Stimulated activated naive CD8-positive, alpha-beta T cell treated with anti-CD3 and anti-CD28 coated beads, Interleukin-15, Interleukin-2, amounts not matched to agents 100 ng/mL and 50 ng/mL, for 24 hours (primary cell): ENCODE measurements at regions not wholly inside any gene's neighbourhood (a gene's known extent, or its start where the extent isn't known, plus 50 kb on each side); places are given as distances from the start of the nearest gene placed in this dataset.

ENCODE experiments used
- H3K27ac Mint-ChIP-seq: one replicate; pipeline ENCODE4 v1.8.0; 2021; ENCODE audit warnings: mild to moderate bottlenecking, mixed read lengths
- H3K27me3 Mint-ChIP-seq: one replicate; pipeline ENCODE4 v1.8.0; 2021; ENCODE audit warnings: mixed read lengths
- H3K36me3 Mint-ChIP-seq: one replicate; pipeline ENCODE4 v1.8.0; 2021; ENCODE audit warnings: low read depth, mixed read lengths
- H3K4me1 Mint-ChIP-seq: one replicate; pipeline ENCODE4 v1.8.0; 2021; ENCODE audit warnings: low read depth, mixed read lengths
- H3K4me3 Mint-ChIP-seq: one replicate; pipeline ENCODE4 v1.8.0; 2021; ENCODE audit warnings: mild to moderate bottlenecking, mixed read lengths
- H3K9me3 Mint-ChIP-seq: one replicate; pipeline ENCODE4 v1.8.0; 2021; ENCODE audit warnings: mixed read lengths

DNA sequence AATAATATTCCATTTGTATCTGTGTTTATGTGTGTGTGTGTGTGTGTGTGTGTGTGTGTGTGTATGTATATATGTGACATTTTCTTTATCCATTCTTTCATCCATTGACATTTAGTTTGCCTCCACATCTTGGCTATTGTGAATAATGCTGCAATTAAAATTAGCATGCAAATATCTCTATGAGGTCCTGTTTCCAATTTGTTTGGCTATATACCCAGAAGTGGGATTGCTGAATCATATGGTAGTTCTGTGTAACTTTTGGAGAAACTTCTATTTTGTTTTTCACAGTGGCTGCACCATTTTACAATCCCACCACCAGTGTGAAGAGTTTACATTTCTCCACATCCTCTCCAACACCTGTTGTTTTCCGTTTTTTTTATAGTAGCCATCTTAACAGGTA is 53.1 kb downstream of the CH25H start:
- Mint-ChIP-seq H3K4me3 (no peak overlapping the region), H3K27ac (no peak overlapping the region), H3K36me3 (no peaks in the 10 kb centered on the region), H3K4me1 (peaks cover 17% of the 10 kb centered on the region), H3K27me3 (peaks cover 37% of the 10 kb centered on the region), H3K9me3 (no peaks in the 10 kb centered on the region)

DNA sequence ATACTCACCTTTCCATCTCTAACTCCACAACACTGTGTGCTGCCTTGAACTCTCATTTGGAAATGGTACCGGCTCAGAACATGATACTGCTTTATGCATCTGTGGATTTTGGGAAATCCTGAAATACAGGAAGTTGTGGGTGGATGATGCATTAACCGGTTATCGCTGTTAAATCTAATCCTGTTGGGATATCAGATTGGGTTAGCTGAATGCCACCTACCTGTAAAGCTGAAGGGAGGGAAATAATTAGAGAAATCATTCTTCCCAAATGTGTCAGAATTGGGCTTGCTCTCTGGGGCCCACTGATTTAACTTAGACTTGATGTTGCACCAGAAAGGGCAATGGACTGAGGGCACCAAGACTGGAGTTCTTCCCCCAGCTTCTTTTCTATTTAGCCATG is 54.0 kb downstream of the CH25H start:
- Mint-ChIP-seq H3K27ac (no peak overlapping the region), H3K36me3 (no peaks in the 10 kb centered on the region), H3K4me3 (no peak overlapping the region), H3K9me3 (no peaks in the 10 kb centered on the region), H3K4me1 (peaks cover 10% of the 10 kb centered on the region), H3K27me3 (peaks cover 33% of the 10 kb centered on the region)

DNA sequence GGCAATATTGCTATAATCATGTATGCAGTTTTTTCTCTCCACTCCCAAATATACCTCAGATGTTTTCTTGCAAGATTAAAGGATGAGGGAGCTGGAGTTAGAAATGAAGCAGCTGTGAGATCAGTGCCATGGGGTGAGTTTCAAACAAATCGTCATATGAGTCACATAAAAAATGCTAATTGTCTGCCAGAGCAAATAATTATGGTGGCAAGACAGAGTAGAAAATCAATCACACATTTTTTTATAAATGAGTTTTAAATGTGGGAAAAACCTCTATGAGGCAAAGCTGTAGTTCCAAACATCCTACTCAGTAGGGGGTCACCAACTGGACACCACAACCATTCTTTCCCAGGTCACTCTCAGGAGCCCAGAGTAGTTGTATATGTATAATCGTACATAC is 55.3 kb downstream of the CH25H start:
- no peak overlapping the region for H3K4me3 Mint-ChIP-seq
- no peaks in the 10 kb centered on the region for H3K36me3 Mint-ChIP-seq
- peaks cover 4% of the 10 kb centered on the region for H3K9me3 Mint-ChIP-seq
- no peak overlapping the region for H3K27ac Mint-ChIP-seq
- peaks cover 27% of the 10 kb centered on the region for H3K27me3 Mint-ChIP-seq
- peaks cover 10% of the 10 kb centered on the region for H3K4me1 Mint-ChIP-seq

DNA sequence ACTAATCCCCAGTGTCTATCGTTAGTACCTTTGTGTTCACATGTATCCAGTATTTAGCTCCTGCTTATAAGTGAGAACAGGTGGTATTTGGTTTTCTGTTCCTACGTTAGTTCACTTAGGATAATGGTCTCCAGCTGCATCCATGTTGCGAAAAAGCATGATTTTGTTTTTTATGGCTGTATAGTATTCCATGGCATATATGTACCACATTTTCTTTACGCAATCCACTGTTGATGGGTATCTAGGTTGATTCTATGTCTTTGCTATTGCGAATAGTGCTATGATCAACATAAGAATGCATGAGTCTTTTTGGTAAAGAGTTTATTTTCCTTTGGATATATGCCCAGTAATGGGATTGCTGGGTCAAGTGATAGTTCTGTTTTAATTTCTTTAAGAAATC is 59.1 kb downstream of the CH25H start:
- Mint-ChIP-seq H3K36me3 (no peaks in the 10 kb centered on the region), H3K9me3 (peaks cover 4% of the 10 kb centered on the region), H3K27ac (no peak overlapping the region), H3K27me3 (peaks cover 3% of the 10 kb centered on the region), H3K4me3 (no peak overlapping the region), H3K4me1 (peaks cover 3% of the 10 kb centered on the region)

DNA sequence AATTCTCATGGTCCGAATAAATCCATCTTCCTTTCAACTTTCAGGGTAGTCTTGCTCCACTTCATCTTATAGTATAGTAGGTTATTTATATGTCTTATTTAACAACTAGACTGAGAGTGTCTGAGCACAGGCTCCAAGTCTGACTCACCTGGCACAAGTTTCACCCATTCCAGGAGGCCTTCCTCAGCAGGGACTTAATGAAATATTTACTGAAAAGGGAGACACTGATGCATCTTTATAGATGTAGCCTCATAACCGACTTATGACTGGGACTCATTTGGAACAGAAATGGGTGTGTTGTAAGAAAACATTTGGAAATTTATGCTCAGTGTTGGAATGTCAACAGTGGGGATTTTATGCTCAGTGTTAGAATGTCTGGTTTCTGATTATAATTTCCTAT is 59.9 kb downstream of the CH25H start:
- H3K4me1 Mint-ChIP-seq: peaks cover 3% of the 10 kb centered on the region
- H3K36me3 Mint-ChIP-seq: no peaks in the 10 kb centered on the region
- peaks cover 3% of the 10 kb centered on the region for H3K27me3 Mint-ChIP-seq
- no peak overlapping the region for H3K4me3 Mint-ChIP-seq
- no peak overlapping the region for H3K27ac Mint-ChIP-seq
- peaks cover 4% of the 10 kb centered on the region for H3K9me3 Mint-ChIP-seq

DNA sequence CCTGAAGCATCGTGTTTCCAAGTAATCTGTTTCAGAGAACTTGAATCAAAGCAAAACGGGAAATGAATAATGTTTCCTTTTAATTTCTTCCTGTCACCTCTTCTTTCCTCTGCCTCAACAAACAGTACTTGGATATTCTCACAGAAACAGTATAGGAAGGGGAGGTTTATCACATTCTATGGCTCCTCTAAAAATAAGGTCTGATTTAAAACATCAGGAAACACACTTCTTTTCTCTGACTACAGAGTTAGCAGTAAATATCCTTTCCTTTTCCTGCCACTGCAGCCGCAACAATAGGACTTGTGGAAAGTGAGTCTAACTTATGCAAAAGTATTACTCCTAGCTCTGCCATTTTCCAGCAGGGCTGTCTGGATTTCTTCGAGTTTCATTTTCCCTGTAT is 62.3 kb downstream of the CH25H start:
- Mint-ChIP-seq H3K9me3 (peaks cover 4% of the 10 kb centered on the region), H3K27me3 (no peaks in the 10 kb centered on the region), H3K27ac (no peak overlapping the region), H3K36me3 (no peaks in the 10 kb centered on the region), H3K4me1 (peaks cover 3% of the 10 kb centered on the region), H3K4me3 (no peak overlapping the region)

DNA sequence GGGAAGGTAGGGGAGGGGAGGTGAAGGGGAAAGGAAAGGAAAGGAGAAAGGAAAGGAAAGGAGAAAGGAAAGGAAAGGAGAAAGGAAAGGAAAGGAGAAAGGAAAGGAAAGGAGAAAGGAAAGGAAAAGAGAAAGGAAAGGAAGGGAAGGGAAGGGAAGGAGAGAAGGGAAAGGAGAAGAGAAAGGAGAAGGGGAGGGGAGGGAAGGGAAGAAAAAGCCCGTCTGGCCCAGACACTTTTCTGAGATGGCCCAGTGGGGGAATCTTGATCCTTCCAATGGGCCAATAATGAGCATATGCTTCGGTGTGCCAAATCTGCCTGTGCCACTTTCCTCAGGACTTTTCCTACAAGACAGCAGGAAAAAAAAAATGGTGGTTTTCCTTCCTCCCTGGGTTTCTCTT is 64.5 kb downstream of the CH25H start:
- Mint-ChIP-seq H3K27me3 (peaks cover 8% of the 10 kb centered on the region), H3K4me3 (no peak overlapping the region), H3K27ac (no peak overlapping the region), H3K4me1 (peaks cover 7% of the 10 kb centered on the region), H3K9me3 (peaks cover 2% of the 10 kb centered on the region), H3K36me3 (no peaks in the 10 kb centered on the region)

DNA sequence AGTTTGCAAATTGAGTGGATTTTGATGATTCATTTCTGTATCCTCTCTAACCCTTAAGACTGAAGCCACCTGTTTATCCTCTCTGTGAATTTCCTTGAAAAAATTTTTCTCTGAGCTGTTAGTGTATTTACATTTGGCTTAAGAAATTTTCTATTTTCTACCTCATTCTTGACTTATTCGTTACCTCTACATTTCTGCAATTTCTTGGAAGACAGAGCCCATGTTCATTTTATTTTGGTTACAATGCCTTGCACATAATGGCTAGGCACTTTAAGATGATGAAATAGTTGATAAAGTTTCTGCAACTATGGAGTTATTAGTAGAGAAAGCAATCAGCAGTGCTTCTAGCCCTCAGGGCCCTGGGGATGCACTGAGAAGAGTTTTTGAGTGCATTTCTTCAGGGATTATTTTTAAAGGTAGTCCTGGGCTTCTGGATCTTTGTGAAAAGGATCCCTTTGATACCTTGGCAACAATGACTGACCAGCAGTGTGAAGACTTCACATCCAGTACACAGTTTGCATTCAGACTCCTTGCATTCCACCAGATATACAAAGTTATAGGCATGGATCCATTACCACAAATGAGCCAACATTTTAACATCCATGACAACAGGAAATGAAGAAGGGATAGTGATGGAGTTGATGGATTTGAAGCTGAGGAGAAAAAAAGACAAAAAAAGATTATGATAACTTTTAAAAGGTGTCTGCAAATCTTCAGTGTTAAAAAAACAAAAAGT is 68.2 kb downstream of the CH25H start:
- Mint-ChIP-seq H3K36me3 (no peaks in the 10 kb centered on the region), H3K4me3 (no peak overlapping the region), H3K9me3 (no peaks in the 10 kb centered on the region), H3K27me3 (peaks cover 10% of the 10 kb centered on the region), H3K27ac (no peak overlapping the region), H3K4me1 (peaks cover 7% of the 10 kb centered on the region)

DNA sequence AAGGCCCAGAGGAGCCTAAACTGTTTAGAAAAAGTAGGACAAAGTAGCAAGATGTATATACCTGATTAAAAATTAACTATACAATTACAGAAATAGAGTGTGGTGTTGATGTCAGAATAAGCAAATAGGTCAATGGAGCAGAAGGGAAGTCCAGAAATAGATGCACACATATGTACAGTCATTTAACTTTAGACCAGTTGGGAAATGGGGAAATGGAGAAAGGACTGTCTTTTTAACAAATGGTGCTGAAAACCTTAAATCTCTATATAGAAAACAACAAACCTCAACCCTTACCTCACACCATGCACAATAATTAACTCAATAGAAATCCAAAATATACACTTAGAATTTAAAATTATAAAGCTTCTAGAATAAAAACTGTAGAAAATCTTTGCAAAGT is 72.2 kb downstream of the CH25H start:
- Mint-ChIP-seq H3K9me3 (no peaks in the 10 kb centered on the region), H3K27ac (no peak overlapping the region), H3K4me3 (no peak overlapping the region), H3K27me3 (peaks cover 15% of the 10 kb centered on the region), H3K36me3 (no peaks in the 10 kb centered on the region), H3K4me1 (peaks cover 4% of the 10 kb centered on the region)

DNA sequence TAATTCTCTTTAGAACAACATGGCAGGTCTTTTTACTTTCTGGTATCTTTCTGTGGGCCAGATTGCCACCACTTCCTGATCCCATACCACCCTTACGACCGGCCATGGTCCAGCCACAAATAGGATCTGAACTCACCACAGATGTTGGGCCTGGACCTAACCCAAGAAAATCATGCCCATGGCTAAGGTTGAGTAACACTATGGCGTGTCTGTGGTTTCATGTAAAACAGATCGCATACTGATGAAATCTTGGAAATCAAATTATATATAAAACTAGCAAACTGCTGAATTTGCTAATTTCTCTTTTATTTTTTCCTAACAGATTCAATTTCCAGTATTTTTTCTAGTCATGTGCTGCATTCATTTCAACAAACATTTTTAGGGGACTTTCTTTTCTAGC is 77.2 kb downstream of the CH25H start:
- no peak overlapping the region for H3K4me3 Mint-ChIP-seq

DNA sequence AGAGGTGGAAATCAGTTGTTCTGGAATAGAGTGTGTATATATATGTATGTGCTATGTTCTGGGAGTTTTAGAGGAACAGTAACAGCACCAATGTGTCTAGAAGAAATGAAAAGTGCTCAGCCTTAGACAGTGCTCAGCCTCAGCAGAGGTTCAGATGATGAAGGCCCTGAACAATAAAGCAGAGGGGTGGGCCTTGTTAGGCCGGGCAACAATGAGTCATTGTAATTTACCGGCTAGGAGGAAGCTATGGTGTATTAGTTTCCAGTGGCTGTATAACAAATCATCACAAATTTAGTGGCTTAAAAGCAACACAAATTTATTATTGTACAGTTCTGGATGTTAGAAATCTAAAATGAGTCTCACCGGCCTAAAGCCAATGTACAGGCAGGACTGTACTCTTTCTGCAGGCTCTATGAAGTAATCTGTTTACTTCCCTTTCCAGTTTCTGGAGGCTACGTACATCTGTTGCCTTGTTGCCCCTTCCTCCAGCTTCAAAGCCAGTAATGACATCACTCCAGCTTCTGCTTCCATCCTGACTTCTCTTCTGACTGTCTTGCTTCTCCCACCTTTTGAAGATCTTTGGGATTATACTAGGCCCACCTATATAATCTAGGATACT is 84.6 kb downstream of the CH25H start:
- H3K27me3 Mint-ChIP-seq: peaks cover 28% of the 10 kb centered on the region
- peaks cover 4% of the 10 kb centered on the region for H3K4me1 Mint-ChIP-seq

More for the DNA sequence above, 77.2 kb downstream of the CH25H start:
- H3K4me1 Mint-ChIP-seq: no peaks in the 10 kb centered on the region
- peaks cover 9% of the 10 kb centered on the region for H3K27me3 Mint-ChIP-seq
- no peaks in the 10 kb centered on the region for H3K9me3 Mint-ChIP-seq
- no peaks in the 10 kb centered on the region for H3K36me3 Mint-ChIP-seq
- no peak overlapping the region for H3K27ac Mint-ChIP-seq

DNA sequence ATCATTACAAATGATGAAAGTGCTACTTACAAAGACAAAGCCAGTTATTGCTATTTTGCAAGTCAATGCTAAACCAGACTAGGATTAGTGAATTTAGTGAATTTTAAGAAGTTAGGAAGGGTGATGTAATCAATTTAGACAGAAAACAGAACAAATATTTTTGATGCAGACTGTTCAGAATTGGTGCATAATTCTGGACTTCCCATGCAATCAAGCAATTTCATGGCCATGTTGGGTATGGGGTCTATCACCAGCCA is 85.4 kb downstream of the CH25H start:
- Mint-ChIP-seq H3K4me3 (no peak overlapping the region), H3K4me1 (peaks cover 4% of the 10 kb centered on the region), H3K27ac (no peak overlapping the region), H3K9me3 (no peaks in the 10 kb centered on the region), H3K27me3 (peaks cover 34% of the 10 kb centered on the region), H3K36me3 (no peaks in the 10 kb centered on the region)

More for the DNA sequence above, 84.6 kb downstream of the CH25H start:
- H3K4me3 Mint-ChIP-seq: no peak overlapping the region
- no peaks in the 10 kb centered on the region for H3K36me3 Mint-ChIP-seq
- no peaks in the 10 kb centered on the region for H3K9me3 Mint-ChIP-seq
- no peak overlapping the region for H3K27ac Mint-ChIP-seq

DNA sequence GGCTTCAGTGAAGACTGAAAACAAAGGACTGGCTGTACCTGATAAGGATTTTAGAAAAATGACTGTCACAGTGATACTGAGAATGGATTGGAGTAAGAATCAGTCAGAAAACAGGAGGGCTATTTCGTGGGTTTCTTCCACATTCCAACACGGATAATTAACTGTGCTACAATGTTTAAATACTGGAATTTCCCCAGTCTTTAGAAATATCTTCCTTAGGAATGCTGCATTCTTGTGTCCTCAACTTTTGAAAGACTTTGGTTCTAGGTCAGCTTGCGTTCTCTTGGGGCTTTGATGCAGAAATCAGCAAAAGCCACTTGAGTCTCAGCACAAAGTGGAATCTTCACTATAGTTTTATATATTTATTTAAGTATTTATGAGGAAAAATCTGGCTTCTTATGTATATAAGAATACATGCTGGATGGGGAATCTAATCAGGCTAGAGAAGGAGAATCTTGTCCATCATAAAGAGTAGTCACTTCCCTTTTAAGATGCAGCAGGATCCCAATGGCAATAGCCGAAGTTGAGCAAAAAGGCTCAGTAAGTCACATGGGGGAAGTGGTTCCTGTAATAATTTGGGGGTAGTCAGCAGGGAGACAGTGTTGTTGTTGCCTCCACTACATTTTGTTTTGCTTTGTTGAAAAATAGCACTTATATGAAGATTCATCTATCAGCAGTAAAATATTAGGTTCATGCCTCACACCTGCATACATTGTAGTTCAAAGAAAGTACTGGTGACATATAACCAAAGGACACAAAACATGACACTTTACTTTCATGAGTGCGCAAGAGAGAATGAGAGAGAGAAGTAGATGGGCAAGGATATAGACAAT is 86.0 kb downstream of the CH25H start:
- no peaks in the 10 kb centered on the region for H3K36me3 Mint-ChIP-seq
- H3K4me3 Mint-ChIP-seq: no peak overlapping the region
- H3K27me3 Mint-ChIP-seq: peaks cover 38% of the 10 kb centered on the region
- H3K9me3 Mint-ChIP-seq: no peaks in the 10 kb centered on the region
- peaks cover 4% of the 10 kb centered on the region for H3K4me1 Mint-ChIP-seq
- no peak overlapping the region for H3K27ac Mint-ChIP-seq

DNA sequence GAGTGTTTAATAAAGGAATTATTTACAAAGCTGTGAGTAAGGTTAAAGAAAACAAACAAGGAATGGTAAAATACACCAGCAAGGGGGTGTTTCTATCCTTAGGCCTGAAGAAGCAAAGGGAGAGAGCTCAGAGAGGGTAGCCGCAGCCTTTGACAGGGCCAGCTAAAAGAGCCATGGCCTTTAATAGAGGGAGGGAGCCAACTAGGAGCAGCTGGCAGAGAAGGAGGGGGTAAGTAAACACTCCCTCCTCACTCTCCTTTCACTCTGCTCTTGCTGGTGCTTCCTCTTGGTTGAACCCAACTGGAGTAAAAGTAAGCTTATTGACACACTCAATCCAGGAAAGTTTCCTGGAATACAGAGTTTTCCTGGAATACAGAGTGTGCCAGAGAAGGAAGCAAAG is 87.5 kb downstream of the CH25H start:
- Mint-ChIP-seq H3K27ac (no peak overlapping the region), H3K36me3 (no peaks in the 10 kb centered on the region), H3K9me3 (no peaks in the 10 kb centered on the region), H3K4me1 (peaks cover 4% of the 10 kb centered on the region), H3K27me3 (peaks cover 38% of the 10 kb centered on the region), H3K4me3 (no peak overlapping the region)

DNA sequence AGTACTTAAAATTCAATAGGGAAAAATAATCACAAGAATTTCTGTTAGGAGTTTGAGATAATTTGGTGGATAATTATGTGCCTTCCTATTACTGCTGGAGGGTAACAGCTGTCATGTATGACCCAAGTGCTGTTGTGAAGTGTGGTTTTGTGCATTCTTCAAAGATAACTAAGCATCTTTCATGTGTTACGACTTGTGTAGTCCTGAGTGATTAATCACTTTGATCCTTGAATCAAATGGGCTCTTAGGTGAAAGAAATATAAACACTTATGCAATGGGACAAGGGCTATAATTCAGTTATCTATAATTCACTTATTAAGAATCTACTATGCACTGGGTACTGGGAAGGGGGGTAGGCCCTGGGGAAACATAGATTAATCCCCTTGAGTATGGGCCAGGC is 89.0 kb downstream of the CH25H start:
- H3K4me1 Mint-ChIP-seq: peaks cover 4% of the 10 kb centered on the region
- no peak overlapping the region for H3K27ac Mint-ChIP-seq
- no peaks in the 10 kb centered on the region for H3K9me3 Mint-ChIP-seq
- H3K27me3 Mint-ChIP-seq: peaks cover 36% of the 10 kb centered on the region
- no peak overlapping the region for H3K4me3 Mint-ChIP-seq
- H3K36me3 Mint-ChIP-seq: no peaks in the 10 kb centered on the region
